ENCODE measurements at regions not wholly inside any gene's neighbourhood (a gene's known extent, or its start where the extent isn't known, plus 50 kb on each side); places are given as distances from the start of the nearest gene placed in this dataset.
"Not testable (repeated sequence)": the region's sequence is repeated elsewhere in the genome, so short reads cannot be mapped to it uniquely, and the experiment has no call there.

DNA sequence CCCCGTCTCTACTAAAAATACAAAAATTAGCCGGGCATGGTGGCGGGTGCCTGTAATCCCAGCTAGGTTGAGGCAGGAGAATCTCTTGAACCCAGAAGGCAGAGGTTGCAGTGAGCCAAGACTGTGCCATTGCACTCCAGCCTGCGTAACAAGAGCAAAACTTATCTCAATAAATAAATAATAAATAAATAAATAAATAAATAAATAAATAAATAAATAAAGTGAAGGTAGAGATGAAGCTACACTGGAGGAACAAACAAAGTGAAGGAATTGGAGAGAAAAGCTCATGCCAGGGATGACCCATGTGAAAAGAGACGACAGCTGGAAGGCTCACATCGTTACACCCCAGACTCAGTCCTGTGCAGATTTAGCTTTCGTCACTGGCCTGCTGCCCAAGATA is 157.3 kb upstream of the ARHGAP28 start:
- DNase-seq, result not testable (repeated sequence)

DNA sequence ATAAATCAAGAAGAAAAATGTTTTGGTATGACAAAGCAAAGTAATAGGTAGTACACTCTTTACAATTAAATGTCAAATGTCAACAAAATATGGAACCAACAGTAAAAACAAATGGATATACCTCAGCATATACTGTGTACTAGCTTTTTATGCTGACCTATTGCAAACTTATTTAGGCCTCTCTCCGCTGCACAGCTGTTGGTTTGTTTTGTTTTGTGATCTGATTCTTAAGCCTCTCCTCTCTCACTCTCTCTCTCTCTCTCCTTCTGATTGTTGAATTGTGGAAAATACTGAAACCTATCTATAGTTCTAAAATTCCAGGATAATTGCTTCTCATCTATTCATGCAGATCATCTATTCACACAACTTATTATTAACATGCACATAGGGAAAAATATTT is 154.9 kb upstream of the ARHGAP28 start:
- no peak for DNase-seq

DNA sequence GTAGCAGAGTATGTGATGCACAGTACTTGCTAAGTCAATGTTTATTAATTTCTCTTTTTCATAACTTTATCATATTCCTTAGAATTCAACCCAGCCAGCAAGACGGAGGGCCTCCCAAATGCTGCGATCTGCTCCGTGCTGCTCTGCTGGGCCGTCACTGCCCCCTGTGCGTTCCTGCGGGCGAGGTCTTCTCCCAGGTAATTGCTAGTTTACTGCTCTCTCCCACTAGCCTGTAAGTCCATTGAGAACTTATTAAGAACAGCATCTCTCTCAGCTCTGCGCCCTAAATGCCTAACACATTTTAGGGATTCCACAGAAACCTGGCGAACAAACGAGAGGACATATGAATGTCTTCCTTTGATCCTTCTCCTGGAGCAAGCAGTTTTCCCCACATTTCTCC is 153.6 kb upstream of the ARHGAP28 start:
- no peak for DNase-seq

DNA sequence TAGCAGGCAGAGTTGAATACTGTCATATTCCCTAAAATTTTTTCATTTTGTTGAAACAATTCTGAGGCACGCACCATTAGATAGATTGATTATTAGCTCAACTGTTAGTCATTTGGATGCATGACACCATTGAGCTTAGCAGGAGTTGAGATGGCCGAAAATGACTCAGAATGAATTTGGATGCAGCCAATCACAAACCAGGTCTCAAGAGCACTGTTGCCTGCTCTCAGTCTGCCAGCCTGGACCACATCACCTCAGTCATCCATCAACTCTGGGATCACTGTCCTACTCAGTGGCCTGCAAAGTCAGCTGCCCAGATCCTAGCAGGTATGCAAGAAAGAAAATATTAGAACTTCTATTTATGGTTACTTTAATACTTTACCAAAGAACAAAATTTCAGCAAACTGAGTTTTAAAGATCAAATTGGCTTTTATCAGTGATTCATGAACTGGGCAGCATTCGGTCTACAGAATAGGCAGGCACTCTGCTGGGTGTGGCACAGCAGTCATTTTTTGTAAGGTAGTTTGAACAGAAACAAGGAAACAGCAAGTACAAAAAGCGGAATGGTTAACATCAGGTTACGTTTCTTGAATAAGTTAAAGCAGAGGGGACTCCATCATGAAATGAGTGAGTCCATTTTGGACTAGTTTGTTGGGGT is 152.7 kb upstream of the ARHGAP28 start:
- no peak for DNase-seq

DNA sequence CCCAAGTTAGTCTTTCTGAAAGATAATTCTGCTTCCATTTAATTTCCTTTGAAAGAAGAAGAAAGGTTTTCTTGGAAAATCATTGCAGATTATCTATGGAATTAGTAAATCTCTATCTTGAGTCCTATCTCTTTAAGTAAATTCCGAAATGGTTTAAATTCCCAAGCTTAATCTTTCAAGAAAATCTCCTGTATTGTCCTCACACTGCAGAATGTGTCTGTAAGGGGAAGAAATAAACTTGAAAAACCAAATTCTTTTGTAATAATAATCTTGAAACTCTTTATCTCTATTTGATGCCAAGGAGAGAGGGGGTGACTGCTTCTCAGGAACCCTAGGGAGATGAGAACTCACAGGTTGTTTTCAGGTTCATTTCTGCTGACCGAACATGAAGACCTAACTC is 150.8 kb upstream of the ARHGAP28 start:
- no peak for DNase-seq

DNA sequence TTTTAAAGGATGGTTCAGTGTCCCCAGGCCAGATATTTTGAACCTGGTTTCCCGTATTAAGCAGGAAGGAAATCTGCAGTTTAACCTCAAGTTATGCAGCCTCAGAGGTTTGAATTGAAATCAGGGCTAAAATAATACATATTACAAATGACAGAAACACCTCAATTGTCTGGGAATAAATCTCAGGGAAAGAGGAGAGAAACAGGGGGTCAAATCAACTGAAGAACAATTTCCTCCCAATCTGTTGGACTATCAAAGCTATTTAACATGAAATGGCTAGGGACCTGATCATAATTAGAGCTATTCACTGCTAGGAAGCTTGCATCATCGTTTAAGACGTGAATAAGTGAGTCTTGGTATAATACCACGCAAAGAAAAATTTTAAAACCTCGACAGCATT is 150.0 kb upstream of the ARHGAP28 start:
- no peak for DNase-seq

DNA sequence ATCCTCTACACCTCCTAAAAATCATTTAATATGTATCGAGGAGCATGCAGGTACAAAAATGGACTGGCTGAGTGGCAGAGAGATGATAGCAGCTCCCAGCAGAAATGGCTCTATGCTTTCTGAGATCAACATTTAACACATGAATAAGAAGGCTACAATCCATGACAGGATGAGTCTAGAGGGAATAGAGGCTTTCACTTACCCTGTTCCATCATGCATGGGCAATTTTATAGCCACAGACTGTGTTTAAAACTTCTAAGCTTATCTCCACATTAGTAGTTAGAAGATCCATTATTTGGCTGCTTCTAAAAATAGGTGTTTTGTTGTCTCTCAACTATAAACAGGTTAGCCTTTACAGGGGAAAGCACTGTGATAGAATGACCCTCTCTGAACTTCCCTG is 149.1 kb upstream of the ARHGAP28 start:
- DNase-seq, result no peak

DNA sequence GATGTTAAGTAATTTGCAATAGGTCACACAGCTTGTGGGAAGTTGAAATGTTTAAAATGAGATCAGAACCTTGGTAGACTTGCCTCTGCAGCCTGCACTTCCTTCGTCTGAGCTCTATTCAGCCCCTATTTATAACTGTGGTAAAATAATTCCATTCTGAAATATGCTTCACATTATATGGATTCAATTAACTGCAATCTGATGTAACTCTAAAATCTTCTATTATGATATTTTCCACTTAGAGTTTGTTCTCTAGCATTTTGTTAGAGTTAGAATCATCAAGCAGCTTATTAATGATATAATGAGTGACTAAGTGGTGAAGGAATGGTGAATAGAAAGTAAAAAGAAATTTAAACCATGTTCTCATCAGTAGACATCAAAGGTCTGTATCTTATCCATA is 139.6 kb upstream of the ARHGAP28 start:
- no peak for DNase-seq

DNA sequence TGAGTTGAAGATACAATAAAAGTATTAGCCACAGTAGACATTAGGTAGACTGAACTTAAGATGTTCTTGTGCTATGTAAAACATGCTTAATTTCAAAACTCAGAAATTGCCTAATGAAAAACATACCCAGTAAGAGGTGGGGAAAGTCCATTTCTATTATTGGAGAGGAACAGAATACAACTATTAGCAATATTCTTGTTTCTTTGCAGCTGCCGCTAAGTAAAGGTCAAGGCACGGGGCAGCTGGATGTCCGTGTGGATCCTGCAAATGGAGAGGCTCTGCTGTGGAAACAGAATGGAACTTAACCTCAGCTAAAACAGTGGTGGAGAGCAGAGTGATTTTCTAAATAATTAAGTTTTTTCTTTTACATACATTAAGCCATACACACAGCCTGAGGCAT is 139.2 kb upstream of the ARHGAP28 start:
- no peak for DNase-seq

DNA sequence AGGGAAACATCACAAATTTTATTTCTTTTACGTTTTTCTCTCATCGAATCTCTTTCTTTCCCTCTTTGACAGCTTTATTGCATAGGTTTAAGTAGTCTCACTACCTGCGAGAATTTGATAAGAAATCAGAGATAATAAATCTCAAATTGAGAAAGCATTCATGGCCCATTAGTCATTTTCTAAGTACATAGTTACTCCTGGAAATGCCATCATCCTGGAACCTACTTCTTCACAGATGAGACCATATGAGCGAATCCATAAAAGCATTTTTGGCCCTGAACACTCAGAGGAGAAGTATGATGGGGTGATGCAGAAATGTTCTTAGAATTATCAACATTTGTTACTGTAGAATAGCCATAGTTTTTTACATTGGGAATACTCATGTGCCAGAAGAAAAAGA is 138.0 kb upstream of the ARHGAP28 start:
- no peak for DNase-seq

DNA sequence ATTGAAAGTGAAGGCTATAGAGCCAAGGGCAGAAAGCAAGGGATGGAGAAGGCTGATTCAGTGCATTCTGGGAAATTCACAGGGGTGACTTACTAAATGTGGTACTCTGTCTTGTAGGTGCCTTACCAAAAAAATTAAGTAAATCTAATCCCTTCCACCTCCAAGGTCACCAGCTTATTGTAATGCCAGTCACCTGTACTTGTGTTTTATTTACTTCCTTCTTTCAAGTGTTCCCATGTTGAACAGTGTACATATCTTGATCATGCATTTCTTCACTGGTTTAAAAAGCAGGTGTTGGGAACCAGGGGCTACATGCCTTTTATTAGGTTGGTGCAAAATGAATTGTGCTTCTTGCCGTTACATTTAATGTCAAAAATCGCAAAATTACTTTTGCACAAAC is 137.0 kb upstream of the ARHGAP28 start:
- no peak for DNase-seq

DNA sequence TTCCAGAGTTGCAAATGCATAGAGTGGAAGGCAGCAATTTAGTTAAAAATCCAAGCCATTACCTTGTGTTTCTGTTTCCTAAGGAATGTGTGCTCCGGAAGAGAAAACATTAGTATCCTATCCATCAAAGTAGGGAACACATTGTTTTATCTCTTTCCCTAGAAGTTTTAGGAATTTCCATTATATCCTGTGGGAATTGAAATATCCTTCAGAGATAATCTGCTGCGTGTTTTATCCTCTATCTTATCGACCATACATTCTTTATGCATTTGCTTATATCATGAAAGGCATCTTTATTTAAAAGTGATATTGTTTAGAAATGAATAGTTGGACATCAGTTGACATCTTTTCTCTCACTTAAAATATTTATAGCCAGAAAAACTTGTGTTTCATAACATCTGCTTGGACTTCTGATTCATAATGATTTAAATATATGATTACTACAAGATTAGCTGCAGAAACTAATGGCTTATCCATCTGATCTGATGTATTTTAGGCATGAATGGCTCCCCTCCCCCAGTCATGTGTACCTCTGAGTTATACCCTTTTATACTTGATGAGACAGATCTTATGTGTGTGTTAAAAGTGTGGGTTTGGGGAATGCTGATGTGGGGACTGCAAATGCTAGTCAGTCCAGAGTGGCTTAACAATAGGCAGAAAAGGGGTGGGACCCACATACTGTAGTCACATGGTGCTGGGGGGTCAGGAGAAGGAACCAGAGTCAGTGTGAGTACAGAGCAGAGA is 136.2 kb upstream of the ARHGAP28 start:
- no peak for DNase-seq

DNA sequence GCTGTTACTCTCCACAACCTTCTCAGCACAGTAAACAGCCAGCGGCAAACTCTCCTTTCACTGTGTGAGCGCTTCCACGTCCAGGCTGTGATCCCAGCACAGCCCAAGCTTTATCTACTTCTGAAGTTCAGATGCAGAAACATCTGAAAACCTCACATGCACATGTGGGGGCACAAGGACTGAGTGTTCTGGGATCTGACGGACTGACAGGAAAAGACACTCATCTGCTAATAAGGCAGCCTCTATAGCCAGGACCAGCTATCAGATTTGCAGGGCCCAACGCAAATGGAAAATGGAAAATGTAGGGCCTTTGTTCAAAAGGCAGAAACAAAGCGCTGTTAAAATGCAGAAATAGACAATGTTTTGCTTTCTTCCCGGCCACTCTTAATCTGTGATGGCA is 133.8 kb upstream of the ARHGAP28 start:
- DNase-seq, result peak; percentile 13 to 15

DNA sequence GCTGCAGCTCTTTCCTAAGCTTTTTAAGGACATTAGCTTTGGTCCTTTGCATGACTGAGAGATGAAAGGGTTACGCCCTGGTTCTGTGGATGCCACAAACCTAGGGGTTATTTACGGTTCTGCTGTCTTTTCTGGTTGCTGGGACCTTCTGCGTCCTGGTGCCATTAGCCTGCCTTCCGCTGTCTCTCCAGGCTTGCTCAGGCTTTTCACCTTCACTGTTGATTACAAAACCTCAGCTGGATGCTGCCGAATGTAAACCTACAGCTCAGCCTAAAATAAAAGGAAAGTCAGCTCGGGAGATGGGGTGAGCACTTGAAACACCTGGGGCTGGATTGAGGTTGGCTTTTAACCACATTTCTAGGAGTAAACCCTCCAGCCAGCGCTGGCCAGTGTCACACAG is 130.9 kb upstream of the ARHGAP28 start:
- no peak for DNase-seq

DNA sequence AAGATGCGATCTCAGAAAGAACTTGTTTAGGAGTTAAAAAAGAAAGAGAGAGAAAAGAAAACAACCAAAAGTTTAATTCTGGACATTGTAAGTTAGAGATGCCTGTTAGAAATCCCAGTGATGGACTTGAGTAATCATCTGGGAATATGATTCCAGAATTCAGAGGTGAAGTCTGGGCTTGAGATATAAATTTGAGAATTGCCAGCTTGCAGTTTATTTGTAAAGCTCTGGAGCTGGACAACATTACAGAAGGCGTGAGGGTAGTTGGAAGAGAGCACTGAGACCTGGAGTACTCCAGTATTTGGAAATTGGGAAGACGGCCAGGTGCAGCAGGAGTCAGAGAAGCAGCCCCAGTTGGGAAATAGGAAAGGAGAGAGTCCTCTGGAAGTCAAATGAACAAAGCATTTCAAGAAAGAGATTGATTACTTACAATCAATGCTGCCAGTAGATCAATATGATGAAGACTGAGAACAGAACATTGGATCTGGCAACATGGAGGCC is 128.8 kb upstream of the ARHGAP28 start:
- DNase-seq, result no peak

DNA sequence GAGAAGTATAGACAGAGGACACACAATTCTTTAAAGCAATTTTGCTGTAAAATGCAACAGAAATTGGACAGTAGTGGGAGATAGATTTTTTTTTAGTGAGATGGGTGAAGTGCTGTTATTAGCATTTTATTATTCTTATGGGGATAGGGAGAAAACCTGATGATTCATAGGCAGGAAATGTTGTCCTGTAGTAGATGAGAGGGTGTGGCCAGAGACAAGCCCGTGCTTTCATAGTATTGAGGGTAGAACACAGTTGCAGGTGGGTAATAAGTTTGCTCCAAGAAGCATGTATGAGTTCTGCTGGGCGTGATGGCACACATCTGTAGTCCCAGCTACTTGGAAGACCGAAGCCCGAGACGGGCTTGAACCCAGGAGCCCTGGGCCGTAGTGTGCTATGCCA is 128.3 kb upstream of the ARHGAP28 start:
- DNase-seq, result no peak

DNA sequence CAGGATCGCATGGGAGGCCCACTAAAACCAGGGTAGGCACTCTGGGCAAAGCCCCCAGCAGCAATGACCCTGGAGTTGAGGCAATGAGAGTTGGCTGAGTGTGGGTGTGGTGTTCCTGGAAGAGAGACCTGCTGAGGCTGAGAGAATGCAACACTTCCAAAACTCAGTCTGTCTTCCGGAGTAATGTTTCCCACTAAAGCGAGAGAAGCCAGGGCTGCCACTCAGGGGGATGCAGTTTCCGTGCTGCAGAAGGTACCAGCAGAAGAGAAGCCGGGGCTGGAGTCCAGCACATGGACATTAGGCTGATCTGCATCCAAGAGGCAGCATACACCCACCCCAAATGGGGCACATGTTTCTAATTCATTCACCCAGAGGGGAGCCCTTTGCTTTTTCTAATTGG is 127.2 kb upstream of the ARHGAP28 start:
- no peak for DNase-seq

DNA sequence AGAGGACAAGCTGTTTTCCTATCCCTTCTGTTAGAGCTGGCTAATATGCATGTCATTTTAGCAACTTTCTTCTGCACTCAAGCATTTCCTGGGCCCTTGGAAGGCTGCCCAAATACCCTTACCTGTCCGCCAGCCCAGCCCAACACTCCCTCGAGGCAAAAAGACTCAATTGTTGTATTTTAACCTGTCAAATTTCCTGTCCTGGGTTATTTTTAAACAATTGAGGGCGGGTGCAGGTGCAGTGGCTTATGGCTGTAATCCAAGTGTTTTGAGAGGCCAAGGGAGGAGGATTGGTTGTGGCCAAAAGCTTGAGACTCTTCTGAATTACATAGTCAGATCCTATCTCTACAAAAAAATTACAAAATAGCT is 125.0 kb upstream of the ARHGAP28 start:
- DNase-seq, result no peak

DNA sequence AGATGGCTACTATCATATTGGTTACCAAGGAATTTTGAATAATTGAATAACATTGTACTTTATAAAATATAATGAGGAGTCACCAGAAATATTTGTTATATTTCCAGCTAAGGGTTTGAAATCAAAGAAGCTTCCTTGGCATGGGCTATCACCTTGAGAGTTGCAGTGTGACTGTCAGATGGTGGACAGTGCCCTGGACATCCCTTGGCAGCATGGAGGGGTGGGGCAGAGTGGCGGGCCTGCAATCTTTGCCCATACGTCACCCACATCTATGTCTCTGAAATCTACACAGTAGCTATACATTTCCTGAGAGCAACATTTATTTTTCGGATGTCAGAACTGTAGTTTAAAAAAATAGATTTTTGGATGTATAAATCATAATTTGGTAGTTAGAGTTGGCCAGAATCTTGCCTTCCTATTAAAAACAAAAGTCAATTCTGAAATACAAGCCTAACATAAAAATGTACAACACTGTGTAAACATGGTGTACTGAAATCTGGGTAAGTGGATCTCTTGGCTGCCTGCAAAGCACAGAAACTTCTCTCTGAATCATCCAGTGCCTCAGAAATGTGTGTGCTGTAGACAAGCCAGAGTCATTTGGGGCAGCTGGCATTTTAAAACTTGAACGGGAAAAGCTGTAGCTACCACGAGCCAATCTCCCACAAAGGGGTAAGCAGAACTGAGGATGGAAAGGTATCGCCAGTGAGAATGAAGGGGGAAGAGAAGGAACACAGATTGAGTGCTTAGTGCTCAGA is 124.2 kb upstream of the ARHGAP28 start:
- no peak for DNase-seq

DNA sequence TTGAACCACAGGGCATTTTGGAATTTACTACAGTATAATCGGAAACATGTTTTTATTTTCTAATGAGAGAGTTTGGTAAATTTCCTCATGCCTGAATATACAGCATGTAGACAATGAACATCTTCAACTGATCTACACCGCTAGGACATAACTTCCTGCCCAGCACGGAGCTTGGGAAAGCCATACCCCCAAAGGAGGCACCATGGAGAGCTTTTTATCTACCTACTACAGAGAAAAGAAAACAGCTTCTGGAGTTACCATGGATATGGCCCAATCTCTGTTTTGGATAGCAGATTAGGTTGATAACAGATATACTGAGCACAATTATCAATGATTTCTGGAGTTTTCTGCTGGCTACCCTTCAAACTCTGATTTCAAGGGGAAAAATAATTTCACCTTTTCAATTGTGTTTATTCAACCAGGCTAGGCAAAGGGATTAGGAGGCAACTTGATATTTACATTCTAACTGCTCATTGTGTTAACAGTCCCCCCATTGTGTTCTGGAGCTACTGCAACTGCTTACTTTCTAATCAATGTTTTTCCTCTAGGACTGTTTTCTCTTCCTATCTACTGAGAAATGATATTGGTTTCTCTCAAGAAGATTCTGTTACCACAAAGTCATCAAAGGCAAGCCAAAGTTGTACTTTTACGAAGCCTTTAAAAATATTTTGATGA is 123.0 kb upstream of the ARHGAP28 start:
- DNase-seq, result no peak

DNA sequence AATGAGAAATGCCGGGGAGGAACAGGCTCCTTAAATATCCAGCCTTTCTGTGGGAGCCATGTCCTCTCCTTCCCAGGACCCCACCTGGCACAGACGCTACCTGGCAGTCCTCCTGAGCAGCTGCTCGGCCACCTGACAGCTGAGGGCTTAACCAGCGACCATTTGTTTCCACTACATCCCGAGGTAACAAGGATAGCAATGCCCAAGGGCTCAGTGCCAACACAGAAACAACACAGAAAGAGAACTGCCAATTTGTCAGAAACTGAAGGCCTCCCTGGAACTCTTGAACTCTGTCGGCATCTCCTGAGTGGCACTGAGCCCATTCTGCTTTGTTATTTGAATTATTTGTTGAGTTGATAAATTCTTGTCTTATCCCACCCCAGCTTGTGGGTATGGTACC is 122.2 kb upstream of the ARHGAP28 start:
- DNase-seq, result no peak

DNA sequence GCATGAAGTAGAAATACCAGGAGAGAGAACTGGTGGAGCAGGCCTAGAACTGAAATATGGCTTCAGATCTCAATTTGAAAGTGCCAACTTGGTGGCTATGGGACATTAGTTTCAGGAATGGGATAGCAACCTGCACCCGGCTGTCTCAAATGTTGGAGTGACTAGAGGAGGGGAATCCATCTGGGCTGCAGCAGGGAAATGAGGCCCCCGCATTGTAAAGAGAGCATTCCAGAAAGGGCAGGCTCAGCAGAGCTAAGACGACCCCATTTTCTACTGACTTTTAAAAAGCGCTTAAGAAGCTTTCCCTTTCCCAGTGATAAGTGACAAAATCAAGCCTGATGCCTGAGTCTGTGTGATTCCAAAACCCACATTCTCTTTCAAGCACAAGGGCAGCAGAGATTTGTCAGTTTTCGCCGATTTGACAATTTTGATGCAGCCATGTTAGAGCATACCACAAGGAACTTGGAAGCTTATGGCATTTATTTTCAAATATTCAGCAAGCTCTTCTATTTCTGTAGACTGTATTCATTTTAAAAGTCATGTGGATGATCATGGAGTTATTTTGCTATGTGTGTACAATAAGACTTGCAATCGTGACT is 119.8 kb upstream of the ARHGAP28 start:
- DNase-seq, result no peak

DNA sequence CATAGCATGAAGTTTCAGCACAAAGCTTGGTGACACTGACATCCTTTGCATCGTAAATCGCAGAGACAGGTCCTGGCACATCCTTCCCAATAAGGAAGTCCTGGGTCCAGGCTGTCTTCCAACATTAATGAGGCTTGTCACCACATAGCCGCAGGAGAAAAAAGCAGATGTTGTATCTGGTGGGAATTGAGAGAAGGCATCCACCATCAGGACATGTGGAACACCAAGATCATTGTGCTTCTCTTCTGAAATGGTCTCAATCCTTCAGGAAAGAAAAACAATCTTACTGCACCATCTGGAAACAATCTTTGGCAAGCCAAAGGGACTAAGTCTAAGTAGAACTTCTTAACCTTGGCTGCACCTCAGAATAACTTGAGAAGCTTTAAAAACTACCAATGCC is 119.0 kb upstream of the ARHGAP28 start:
- no peak for DNase-seq

All from hippocampal formation (tissue), 2 donors.